ENCODE measurements at regions not wholly inside any gene's neighbourhood (a gene's known extent, or its start where the extent isn't known, plus 50 kb on each side); places are given as distances from the start of the nearest gene placed in this dataset.
"Not testable (repeated sequence)": the region's sequence is repeated elsewhere in the genome, so short reads cannot be mapped to it uniquely, and the experiment has no call there.

DNA sequence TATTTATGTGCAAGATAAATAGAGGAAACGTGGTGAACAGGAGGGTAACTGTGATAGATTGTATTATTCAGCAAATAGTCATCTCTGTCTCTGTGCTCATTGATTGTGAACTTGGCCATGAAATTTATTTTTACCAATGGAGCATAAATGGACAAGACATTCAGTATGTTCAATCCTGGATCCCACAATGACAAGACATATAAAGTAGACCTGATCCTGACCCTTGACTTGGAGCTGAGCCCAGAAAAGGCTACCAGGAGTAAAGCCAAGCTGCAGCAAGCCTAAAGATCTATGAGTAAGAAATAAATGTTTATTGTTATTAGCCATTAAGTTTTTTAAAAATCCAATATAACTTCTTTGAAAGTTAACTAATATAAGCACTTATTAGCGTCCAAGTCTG, 531.2 kb downstream of the PIK3C3 start:
- DNase-seq, result no peak

DNA sequence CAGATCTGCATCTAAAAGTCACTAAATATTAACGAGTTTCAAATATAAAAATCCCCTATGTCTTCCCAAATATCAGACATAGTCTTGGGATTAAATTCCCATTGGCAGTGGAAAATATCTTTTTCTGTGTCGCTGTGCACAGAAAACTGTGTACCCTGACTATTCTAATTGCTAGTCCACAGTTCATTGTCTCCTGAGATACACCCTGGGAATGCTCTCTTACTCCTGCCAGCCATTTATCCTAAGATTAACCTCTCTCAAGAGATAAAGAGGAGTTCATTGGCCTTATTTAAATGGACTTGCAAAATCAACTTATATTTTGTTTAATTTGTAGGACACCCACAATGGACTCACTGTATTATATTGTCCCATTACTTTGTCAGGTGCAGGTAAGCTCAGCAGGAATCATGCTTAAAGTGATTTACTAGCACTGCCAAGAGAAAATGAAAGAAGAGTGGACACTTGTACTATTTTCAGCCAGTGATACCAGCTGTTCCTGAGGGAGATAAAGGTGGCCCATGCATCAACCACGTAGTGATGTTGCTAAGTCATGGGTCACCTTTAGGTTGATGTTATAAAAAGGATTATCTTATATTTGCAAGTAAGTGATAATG, 553.8 kb downstream of the PIK3C3 start:
- no peak for DNase-seq

- DNase-seq, result no peak
Observed at GRCh38 chr18:42509750-42510415, 554.8 kb downstream of the PIK3C3 start.

DNA sequence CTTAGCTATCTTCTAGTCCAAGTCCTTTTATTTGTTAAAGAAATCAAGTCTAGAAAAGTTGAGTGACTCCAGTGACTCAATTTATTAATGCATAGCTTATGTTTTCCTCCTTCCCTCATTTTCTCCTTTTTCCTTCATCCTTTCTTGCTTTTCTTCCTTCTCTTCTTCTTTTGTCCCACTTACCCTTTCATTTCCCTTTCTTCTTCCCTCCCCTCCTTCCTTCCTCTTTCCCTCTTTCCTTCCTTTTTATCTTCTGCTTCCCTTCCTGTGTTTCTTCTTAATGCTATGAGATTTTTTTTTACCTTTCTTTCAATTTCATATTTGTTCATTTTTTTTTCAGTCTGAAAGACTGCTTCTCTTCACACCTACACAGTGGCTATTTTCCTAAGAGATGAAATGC, 555.5 kb downstream of the PIK3C3 start:
- DNase-seq, result no peak

DNA sequence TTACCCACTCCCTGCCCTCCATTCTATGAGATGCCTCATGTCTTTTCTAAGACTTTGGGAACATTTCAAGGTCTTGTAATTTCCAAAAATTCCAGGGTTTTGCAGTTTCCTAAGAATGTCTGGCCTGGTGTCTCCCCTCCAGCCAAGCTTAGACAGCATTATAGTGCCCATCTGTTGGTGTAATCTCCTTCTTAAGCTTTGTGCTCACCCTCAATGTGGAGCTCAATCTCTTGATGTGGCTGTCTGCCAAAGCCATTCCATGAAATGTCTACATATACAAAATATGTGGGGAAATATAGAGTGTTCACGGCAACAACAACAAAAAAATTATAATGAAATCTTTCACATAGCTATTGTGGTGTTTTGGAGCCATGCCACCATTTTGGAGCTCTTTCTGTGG, 558.4 kb downstream of the PIK3C3 start:
- DNase-seq, result no peak

GRCh38 chr18:42514512-42514911, 559.5 kb downstream of the PIK3C3 start:
- DNase-seq, result no peak

DNA sequence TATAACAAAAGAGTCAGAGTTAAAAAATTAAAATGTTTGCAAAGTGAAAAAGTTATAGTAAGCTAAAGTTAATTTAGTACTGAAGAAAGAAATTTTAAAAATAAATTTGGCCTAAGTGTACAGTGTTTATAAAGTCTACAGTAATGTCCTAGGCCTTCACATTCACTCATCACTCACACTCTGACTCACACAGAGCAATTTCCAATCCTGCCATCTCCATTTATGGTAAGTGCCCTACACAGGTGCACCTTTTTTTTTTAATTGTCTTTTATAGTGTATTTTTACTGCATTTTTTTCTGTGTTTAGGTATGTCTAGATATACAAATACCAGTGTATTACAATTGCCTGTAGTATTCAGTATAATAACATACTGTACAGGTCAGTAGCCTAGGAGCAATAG, 562.9 kb downstream of the PIK3C3 start:
- DNase-seq, result no peak

DNA sequence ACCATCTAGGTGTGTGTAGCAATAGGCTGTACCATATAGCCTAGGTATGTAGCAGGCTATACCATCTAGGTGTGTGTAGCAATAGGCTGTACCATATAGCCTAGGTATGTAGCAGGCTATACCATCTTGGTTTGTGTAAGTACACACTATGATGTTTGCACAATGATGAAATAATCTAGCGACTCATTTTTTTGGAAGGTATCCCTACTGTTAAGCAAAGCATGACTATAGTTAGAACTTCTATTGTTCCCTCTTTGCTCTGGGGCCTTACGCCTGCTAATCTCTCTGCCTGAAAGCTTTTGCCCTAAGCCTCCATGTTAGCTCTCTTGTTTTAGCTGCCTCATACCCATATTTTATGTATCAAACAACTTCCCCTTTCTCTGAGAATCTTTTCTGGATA, 563.3 kb downstream of the PIK3C3 start:
- DNase-seq, result not testable (repeated sequence)

- DNase-seq, result no peak
Observed at GRCh38 chr18:42520138-42520537, 565.1 kb downstream of the PIK3C3 start.

DNA sequence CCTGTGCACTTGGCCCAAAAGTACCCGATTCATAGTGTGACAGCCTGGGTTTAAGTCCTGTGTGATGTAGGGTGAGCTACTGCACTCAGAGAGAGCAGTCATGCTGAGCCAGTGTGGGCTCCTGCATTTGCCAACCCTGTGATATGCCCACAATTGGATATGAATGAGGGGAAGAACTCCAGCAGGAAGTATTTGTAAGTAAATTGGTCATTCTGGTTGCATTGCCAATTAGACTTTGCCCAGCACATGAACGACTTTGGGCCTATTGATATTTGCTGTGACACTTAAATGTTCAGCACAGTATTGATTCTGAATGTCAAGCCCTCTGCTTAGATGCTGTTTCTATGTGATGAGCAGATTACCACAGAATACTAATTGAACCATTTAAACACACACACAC, 570.9 kb downstream of the PIK3C3 start:
- no peak for DNase-seq

- no peak for DNase-seq
Observed at GRCh38 chr18:42527766-42528165, 572.7 kb downstream of the PIK3C3 start.

DNA sequence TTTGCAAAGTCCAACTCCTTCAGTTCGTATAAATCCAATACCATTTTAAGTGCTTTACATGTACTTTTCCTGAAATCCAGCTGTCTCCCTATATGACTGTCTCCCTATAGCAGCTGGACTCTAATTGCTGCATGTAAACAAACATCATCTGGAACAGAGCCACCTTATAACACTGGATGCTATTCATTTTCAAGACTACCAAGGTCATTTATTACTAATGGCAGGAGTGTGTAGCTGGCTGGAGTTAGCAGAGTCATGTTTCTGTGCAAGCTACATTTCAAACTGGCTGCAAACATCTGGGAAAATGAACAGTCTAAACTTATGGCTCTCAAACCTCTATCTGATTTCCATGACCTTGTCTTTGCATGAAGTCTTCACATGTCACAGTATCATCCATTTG, 575.2 kb downstream of the PIK3C3 start:
- no peak for DNase-seq

GRCh38 chr18:42532119-42532518, 577.1 kb downstream of the PIK3C3 start:
- DNase-seq, result no peak

GRCh38 chr18:42533009-42533575, 578.1 kb downstream of the PIK3C3 start:
- DNase-seq, result no peak

DNA sequence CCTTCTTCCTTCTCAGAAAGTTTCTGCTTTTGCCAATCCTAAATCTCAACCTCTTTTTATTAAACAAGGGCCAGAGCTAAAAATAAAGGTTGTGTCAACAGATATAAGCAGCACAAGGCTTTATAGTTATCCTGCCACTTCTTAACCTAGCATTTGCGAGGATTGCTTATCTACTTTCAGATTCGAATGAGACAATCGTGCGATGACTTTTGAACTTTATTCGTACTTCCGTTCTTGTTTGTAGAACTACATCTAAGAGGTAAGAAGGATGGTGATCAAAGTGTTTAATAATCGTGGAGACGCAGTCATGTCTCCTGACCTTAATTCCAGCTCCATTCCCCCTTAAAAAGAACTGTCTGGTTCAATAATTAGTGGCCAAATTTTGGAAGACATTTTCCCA, 578.6 kb downstream of the PIK3C3 start:
- no peak for DNase-seq

- DNase-seq, result no peak
Observed at GRCh38 chr18:42534313-42534712, 579.3 kb downstream of the PIK3C3 start.

- no peak for DNase-seq
Observed at GRCh38 chr18:42536442-42536841, 579.0 kb downstream of the RIT2 start.

DNA sequence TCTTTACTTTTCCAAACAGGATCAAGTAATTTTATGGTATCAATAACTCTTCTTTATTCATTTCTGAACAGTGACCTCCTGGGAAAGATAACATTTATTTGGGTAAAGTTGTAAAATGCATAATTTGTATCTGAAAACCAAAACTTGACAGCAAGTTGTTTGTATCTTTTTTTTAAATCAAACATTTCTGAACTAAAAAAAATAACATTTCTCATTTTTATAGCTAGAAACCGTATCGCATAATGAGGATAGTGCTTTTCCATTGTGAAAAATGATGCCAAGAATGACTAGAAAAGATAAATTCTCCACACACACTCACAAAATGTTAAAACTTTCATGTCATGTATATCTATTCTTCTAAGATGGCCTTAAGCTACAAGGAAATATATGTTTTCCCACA, 578.2 kb downstream of the RIT2 start:
- no peak for DNase-seq

GRCh38 chr18:42544901-42545300, 570.6 kb downstream of the RIT2 start:
- no peak for DNase-seq

DNA sequence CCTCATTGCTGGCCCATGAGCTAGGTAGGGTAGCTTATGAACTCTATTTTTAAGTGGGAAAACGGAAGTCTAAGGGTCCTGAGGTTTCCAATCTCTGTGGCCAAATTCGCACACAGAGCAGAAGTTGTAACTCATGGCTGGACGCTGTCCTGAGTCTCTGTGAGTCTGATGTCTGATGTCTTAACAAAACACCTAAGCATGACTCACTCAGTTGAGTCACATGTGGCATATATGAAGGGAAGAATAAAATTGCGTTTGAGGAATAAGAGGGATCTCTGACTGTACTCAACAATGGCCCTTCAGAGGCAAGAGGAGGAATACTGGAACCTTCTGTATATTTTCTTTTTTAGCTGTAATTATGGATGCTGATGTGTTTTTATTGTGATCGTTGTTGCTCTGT, 569.7 kb downstream of the RIT2 start:
- DNase-seq, result no peak

- no peak for DNase-seq
Observed at GRCh38 chr18:42548493-42548892, 567.0 kb downstream of the RIT2 start.

DNA sequence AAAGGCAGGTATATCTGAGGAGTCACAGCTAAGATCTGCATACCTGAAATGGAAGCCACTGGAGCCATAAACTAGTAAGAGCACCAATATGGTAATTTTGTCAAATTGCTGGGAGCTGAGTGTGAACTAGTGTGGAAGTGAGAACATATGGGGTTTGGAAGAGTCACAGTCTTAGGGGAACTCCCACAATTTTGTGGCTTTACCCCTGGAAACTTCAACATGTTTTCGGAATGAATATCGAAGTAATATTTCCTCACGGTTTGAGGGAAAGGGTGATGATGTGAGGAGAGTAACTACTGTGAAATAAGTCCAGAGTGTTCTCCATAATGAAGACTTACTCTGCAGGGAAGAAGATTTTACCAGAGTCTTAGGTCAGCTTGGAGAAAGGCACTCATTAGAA, 565.9 kb downstream of the RIT2 start:
- DNase-seq, result no peak

DNA sequence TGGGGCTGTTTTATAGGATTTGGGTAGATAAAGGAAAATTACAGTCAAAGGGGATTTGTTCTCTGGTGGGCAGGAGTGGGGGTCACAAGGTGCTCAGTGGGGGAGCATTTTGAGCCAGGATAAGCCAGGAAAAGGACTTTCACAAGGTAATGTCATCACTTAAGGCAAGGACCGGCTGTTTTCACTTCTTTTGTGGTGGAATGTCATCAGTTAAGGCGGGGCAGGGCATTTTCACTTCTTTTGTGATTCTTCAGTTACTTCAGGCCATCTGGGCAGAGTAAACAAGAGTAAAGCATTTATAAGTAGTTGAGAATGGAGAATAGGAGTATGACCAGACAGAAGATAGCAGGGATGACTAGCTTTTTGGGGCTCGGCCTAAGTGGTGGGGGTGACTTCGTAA, 562.9 kb downstream of the RIT2 start:
- not testable (repeated sequence) for DNase-seq

GRCh38 chr18:42559069-42559690, 556.3 kb downstream of the RIT2 start:
- DNase-seq, result no peak

Measured in activated CD4-positive, alpha-beta T cell treated with anti-CD3 and anti-CD28 coated beads, Interleukin-10, Interleukin-2, amounts not matched to agents 100 ng/mL and 50 ng/mL, durations not matched to agents 16 hours and 8 hours (primary cell).